HG03520 (cell line): ENCODE measurements at regions not wholly inside any gene's neighbourhood (a gene's known extent, or its start where the extent isn't known, plus 50 kb on each side); places are given as distances from the start of the nearest gene placed in this dataset.
"Not testable (repeated sequence)": the region's sequence is repeated elsewhere in the genome, so short reads cannot be mapped to it uniquely, and the experiment has no call there.

ENCODE experiments used
- ATAC-seq: cut with Tn5 transposase; IDR thresholded peaks from one replicate; pipeline ENCODE4 v1.9.1; 2021; ENCODE audit warnings: mild to moderate bottlenecking, moderate library complexity; ENCODE audit not compliant: unreplicated experiment

DNA sequence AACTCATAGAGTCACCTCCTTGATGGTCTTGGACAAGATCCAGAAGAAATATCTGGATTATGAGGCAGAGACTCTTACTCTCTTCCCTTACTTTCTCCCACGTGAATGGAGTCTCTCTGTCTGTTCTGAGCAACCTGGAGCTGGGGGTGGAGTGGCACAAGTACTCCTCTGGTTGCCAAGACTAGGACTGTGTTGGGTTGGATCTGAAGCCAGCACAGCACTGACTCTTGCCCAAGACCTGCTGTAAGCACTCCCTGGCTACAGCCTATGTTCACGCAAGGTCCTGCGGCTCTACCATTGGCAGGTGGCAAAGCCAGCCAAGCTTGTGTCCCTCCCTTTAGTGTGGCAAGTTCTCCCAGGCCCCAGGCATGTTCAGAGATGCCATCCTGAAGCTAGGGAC lies 488.2 kb upstream of the NRG3 start:
- ATAC-seq: no peak

GRCh38 chr10:81403451-81403850 lies 471.5 kb upstream of the NRG3 start:
- ATAC-seq: no peak

- ATAC-seq: no peak
Observed at GRCh38 chr10:81405399-81405798, 469.6 kb upstream of the NRG3 start.

DNA sequence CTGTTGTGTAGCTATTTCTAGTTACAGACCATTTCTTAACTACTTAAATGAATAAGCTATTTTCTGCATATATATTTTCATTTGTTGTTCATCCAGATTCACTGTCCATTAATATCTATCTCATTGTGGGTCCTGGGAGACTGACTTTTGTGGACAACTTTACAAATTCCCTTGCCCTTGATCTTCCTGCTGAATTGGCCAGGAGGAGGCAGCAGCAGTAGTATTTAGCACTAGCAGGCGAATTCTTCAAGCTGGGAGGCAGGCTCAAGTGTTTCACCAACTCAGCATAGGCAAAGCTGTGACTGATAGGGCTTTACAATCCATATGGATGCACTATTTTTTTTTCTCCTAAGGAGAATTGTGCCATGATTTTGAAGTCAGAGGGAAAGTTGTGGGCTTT lies 461.0 kb upstream of the NRG3 start:
- ATAC-seq: no peak

DNA sequence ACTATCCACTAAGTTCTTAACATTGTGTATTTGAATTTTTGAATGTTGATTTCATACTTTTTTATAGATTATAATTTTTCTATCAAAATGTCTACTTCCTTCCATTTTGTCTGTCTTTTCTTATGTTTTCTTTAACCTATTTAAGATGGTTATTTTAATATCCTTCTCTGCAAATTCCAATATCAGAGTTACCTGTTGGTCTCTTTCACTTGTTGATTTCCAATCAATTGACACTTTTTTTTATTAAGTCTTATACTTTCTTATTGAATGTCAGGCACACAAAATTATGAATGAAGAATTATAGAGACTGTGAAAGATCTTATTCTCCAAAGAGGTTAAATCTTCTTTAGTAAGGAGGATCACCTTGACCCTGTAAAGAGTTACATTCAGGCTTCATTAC lies 448.3 kb upstream of the NRG3 start:
- no peak for ATAC-seq

DNA sequence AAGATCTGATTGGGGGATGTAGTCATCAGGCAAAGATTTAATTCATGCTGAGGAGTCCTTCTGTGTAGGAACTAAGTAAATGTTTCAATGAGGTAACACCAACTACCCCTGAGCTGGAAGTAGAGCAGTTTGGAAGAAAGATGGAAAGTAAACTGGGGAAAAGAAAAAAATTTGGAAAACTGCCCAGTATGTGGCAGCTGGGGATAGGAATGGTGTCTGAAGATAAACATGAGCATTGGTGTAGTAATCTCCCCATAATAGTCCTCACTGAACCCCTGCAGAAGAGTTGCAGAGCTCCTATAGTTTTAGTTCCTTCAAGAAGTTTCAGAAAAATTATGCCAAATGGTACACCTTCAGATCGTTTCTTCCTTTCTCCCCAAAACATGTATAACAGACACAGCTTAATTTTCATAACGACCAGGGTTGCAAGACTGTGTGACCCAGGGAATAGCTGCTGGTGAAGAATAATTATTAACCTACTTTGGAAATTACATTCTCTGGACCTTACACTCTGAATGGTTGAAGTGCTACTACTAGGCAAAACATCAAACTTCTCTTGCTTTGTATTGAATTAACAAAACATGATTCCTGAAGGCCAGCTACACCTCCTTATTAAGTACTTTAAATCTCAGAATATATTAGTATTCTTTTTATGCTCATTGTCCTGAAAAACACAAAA lies 446.4 kb upstream of the NRG3 start:
- ATAC-seq: no peak

- no peak for ATAC-seq
Observed at GRCh38 chr10:81439445-81439844, 435.5 kb upstream of the NRG3 start.

- ATAC-seq: not testable (repeated sequence)
Observed at GRCh38 chr10:81441624-81442023, 433.4 kb upstream of the NRG3 start.

DNA sequence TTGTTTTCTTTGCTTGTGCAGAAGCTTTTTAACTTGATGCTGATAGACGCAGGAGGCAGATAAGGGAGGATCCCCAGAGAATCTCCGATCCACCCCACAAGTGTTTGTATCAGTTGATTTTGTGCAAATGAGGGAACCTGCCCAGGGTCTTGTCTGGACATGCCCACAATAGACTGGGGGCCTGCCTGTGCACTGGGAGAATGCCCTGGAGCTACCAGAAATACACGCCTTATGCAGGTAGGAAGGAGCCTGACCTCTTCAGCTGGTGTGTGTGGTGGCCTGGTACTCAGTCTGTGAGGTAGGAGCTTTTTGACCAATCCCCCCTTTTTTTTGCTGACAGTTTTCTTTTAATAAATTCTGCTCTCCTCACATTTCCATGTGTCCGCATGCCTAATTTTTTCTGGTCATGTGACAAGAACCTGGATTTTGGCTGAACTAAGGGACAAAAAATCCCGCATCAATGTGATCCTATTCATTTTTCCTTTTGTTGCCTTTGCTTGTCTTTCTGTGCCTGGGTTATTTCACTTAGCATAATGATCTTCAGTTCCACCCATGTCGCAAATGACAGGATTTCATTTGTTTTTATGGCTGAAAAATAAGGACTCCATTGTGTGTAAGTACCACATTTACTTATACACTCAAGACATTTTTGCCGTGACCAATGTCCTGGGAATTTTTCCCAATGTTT lies 430.6 kb upstream of the NRG3 start:
- no peak for ATAC-seq

- ATAC-seq: no peak
Observed at GRCh38 chr10:81450651-81451050, 424.3 kb upstream of the NRG3 start.

- no peak for ATAC-seq
Observed at GRCh38 chr10:81472927-81473470, 402.0 kb upstream of the NRG3 start.

GRCh38 chr10:81473755-81474154 lies 401.2 kb upstream of the NRG3 start:
- ATAC-seq: no peak

- no peak for ATAC-seq
Observed at GRCh38 chr10:81479316-81479715, 395.7 kb upstream of the NRG3 start.

GRCh38 chr10:81496626-81497025 lies 378.4 kb upstream of the NRG3 start:
- ATAC-seq: no peak

DNA sequence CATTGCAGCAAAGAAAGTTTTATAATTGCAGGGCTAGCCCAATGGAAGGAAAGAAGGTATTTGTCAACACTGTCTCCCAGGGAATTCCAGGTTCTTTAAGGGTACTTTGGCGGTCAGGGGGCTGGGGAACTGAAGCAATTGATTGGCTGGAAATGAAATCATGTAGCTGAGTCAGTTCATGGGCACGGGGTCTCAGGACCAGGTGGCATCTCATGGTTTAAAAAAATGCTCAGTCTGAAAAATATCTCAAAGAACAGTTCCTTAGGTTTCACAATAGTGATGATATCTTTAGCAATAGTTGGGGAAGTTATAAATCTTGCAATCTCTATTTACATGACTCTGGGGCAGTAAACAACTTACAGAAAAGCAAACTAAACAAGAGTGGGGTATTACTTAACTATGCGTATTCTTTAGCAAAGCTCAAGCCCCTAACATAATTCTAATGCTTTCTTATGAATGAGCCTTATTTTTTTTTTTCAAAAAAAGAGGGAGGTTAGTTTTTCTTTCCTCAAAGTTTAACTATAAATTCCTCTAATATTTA lies 376.9 kb upstream of the NRG3 start:
- ATAC-seq: no peak

DNA sequence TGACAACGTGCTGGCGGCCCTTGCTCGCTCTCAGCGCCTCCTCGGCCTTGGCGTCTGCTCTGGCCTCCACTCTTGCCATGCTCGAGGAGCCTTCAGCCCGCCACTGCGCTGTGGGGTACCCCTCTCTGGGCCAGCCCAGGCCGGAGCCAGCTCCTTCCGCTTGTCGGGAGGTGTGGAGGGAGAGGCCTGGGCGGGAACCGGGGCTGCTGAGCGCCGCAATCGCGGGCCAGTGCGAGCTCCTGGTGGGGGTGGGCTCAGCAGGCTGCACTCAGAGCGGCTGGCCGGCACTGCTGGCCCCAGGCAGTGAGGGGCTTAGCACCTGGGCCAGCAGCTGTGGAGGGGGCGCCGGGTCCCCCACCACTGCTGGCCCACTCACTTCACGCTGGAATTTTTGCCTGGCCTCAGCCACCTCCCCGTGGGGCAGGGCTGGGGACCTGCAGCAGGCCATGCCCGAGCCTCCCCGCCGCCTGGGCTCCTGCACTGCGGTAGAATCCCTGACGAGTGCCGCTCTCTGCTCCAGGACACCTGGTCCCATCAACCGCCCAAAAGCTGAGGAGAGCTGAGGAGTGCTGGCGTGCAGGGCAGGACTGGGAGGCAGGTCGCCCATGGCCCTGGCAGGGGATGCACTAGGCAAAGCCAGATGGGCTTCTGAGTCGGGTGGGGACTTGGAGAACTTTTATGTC lies 372.2 kb upstream of the NRG3 start:
- no peak for ATAC-seq

DNA sequence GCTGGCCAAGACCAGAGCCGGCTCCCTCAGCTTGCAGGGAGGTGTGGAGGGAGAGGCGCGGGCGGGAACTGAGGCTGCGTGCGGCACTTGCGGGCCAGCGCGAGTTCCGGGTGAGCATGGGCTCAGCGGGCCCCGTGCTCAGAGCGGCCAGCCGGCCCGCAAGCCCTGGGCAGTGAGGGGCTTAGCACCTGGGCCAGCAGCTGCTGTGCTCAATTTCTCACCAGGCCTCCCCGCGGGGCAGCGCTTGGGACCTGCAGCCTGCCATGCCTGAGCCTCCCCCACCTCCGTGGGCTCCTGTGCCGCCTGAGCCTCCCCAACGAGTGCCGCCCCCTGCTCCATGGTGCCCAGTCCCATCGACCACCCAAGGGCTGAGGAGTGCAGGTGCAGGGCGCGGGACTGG lies 369.2 kb upstream of the NRG3 start:
- ATAC-seq: not testable (repeated sequence)

DNA sequence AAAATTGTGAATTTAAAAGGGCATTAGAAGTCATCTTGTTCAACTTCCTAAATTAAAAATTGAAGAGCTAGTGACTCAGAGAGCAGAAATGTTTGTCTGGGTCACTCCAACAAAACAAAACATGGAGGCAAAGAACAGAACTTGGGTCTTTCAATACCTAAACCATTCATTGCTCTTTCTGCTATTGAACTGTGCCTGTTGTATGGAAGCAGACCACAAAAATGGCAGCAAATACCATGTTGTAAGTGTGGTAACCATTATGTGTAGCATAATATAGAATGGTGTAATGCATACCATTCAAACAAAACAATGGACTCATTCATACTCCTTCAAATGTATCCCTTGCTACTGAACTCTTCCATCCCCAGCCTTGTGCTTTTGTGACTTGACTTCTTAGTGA lies 360.2 kb upstream of the NRG3 start:
- ATAC-seq: no peak

DNA sequence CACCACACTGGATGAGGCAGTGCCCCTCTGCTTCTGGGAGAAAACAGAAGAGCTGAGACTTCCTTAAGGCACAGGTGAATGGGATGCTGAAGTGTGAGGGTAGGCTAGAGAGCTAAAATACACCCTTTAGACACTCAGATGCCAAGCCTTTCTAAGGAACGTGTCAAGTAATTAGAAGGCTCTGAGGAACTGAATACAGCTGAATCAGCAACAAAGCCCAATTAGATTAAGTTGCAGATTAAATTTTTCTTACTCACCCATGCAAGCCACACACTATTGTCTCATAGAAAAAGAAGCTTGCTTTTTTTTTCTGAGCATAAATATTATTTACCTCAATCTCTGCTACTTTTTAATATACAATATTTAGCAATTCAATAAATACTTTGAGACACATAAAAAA lies 354.3 kb upstream of the NRG3 start:
- no peak for ATAC-seq

GRCh38 chr10:81524467-81524866 lies 350.5 kb upstream of the NRG3 start:
- no peak for ATAC-seq

DNA sequence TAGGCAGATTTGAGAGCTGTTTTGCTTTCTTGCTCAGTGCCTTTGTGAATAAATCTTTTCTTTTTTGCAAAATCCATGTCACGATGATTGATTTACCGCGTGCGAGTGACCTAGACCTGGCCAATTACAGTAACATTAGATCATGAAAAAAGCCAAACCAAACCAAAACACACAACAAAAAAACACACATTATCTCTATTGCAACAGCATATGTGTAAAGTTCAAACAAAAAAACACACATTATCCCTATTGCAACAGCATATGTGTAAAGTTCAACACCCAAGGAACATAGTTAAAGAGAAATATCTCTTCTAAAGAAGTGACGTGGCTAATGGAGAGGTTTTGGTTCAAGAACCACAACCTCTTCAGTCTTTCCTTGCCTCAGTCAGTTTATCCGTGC lies 342.6 kb upstream of the NRG3 start:
- no peak for ATAC-seq

- no peak for ATAC-seq
Observed at GRCh38 chr10:81534991-81535390, 340.0 kb upstream of the NRG3 start.
